ENCODE measurements at regions not wholly inside any gene's neighbourhood (a gene's known extent, or its start where the extent isn't known, plus 50 kb on each side); places are given as distances from the start of the nearest gene placed in this dataset.
"Not testable (repeated sequence)": the region's sequence is repeated elsewhere in the genome, so short reads cannot be mapped to it uniquely, and the experiment has no call there.

GRCh38 chr16:88128556-88128955 is 177.3 kb downstream of the BANP start:
- no peak for DNase-seq (ENCODE audit: low spot score)

GRCh38 chr16:88129133-88129532 is 177.9 kb downstream of the BANP start:
- DNase-seq (ENCODE audit: low spot score): not testable (repeated sequence)

GRCh38 chr16:88130016-88130415 is 178.8 kb downstream of the BANP start:
- DNase-seq (ENCODE audit: low spot score): no peak

- DNase-seq (ENCODE audit: low spot score): no peak
These were observed 179.4 kb downstream of the BANP start for GRCh38 chr16:88130681-88131080.

GRCh38 chr16:88131256-88131655 is 180.0 kb downstream of the BANP start:
- no peak for DNase-seq (ENCODE audit: low spot score)

- no peak for DNase-seq (ENCODE audit: low spot score)
These were observed 180.7 kb downstream of the BANP start for GRCh38 chr16:88131966-88132365.

- no peak for DNase-seq (ENCODE audit: low spot score)
These were observed 181.7 kb downstream of the BANP start for GRCh38 chr16:88132836-88133506.

- no peak for DNase-seq (ENCODE audit: low spot score)
These were observed 182.2 kb downstream of the BANP start for GRCh38 chr16:88133507-88133843.

- not testable (repeated sequence) for DNase-seq (ENCODE audit: low spot score)
These were observed 183.1 kb downstream of the BANP start for GRCh38 chr16:88134172-88134898.

GRCh38 chr16:88134899-88135682 is 183.9 kb downstream of the BANP start:
- DNase-seq (ENCODE audit: low spot score): not testable (repeated sequence)

- DNase-seq (ENCODE audit: low spot score): peak; percentile 89
These were observed 185.0 kb downstream of the BANP start for GRCh38 chr16:88136211-88136713.

GRCh38 chr16:88136939-88137338 is 185.7 kb downstream of the BANP start:
- DNase-seq (ENCODE audit: low spot score): not testable (repeated sequence)

GRCh38 chr16:88139141-88139540 is 187.9 kb downstream of the BANP start:
- not testable (repeated sequence) for DNase-seq (ENCODE audit: low spot score)

GRCh38 chr16:88140195-88140594 is 189.0 kb downstream of the BANP start:
- DNase-seq (ENCODE audit: low spot score): not testable (repeated sequence)

GRCh38 chr16:88141580-88141979 is 190.3 kb downstream of the BANP start:
- no peak for DNase-seq (ENCODE audit: low spot score)

- DNase-seq (ENCODE audit: low spot score): not testable (repeated sequence)
These were observed 191.1 kb downstream of the BANP start for GRCh38 chr16:88142056-88142935.

- DNase-seq (ENCODE audit: low spot score): peak; percentile 76
These were observed 192.1 kb downstream of the BANP start for GRCh38 chr16:88143122-88144027.

- peak; percentile 85 for DNase-seq (ENCODE audit: low spot score)
These were observed 192.8 kb downstream of the BANP start for GRCh38 chr16:88144028-88144511.

GRCh38 chr16:88145376-88145775 is 194.1 kb downstream of the BANP start:
- not testable (repeated sequence) for DNase-seq (ENCODE audit: low spot score)
